GM18867 (cell line): ENCODE measurements at regions not wholly inside any gene's neighbourhood (a gene's known extent, or its start where the extent isn't known, plus 50 kb on each side); places are given as distances from the start of the nearest gene placed in this dataset.
A peak's percentile ranks its signal among the peaks of the same experiment; 100 is the strongest.

Experiments
- ATAC-seq: cut with Tn5 transposase; IDR thresholded peaks from one replicate; pipeline ENCODE4 v1.9.1; 2021; ENCODE audit warnings: mild to moderate bottlenecking, moderate library complexity; ENCODE audit not compliant: unreplicated experiment

GRCh38 chr21:23706431-23706830 is 1900.8 kb downstream of the MRPL39 start:
- no peak for ATAC-seq

DNA sequence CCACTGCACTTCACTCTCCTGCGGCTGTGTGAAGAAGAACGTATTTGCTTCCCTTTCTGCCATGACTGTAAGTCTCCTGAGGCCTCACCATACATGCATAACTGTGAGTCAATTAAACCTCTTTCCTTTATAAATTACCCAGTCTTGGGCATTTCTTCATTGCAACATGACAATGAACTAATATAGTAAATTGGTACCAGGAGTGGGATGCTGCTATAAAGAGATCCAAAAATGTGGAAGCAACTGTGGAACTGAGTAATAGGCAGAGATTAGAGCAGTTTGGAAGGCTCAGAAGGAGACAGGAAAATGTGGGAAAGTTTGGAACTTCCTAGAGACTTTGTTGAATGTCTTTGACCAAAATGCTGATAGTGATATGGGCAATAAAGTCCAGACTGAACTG is 1907.9 kb downstream of the MRPL39 start:
- ATAC-seq = no peak

DNA sequence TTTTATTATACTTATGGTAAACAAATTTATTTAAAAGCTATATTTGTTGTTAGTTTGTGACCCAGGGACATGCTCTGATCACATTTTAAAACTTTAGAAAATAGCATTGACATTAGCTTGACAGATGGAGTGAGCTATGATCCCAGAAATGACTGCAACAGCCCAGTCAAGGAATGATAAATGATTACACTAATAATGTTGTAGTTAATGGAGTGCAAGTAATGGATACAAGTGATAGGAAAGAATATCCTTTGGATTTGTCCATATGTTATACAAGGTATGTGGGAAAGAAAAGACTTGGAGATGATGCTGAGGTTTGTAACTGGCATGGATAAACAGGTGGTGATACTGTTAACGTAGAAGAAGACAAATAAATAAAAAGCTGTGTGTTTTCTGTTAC is 1908.7 kb downstream of the MRPL39 start:
- ATAC-seq = no peak

- peak; percentile 41 for ATAC-seq
Measured at GRCh38 chr21:23695443-23695842, 1911.8 kb downstream of the MRPL39 start.

DNA sequence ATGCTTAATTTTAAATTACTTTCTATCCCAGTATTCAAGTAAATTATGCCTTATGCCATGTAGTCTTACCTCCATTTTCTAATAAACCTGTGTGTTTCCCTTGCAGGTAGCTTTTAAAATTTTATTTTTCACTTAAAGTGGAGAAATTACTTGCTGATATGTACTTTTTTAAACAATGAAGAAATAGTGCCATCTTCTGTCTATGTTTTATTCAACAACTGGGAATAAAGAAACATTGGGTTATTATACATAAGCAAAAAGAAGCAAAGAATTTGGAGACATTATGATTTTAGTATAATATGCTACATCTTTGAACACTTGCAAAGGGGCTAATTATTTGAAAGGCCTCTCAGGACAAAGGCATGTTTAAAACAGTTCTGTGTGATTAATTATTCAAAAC is 1912.9 kb downstream of the MRPL39 start:
- no peak for ATAC-seq

GRCh38 chr21:23690316-23690715 is 1917.0 kb downstream of the MRPL39 start:
- no peak for ATAC-seq

GRCh38 chr21:23686737-23687523 is 1920.4 kb downstream of the MRPL39 start:
- no peak for ATAC-seq

- no peak for ATAC-seq
Measured at GRCh38 chr21:23684431-23684830, 1922.8 kb downstream of the MRPL39 start.

- no peak for ATAC-seq
Measured at GRCh38 chr21:23664193-23664694, 1943.0 kb downstream of the MRPL39 start.

GRCh38 chr21:23660560-23660959 is 1946.7 kb downstream of the MRPL39 start:
- no peak for ATAC-seq

- ATAC-seq = no peak
Measured at GRCh38 chr21:23644768-23645167, 1962.5 kb downstream of the MRPL39 start.

DNA sequence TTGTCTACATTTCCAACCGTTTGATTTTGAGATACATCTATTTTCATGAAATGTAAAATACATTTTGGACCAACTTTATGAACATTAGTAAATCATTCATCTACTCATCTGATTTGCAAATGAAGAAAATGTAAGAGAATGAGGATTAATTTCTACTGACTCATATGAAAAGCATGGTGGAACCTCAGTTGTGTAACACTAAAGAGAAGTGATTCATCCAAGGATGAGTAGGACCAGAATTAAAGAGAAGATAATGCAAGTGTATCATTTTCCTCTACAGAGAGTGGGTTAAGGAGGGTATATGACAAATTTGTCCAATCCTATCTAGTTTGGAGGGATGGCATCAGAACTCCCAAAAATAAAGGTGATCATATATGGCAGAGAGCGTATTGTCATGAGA is 1967.6 kb downstream of the MRPL39 start:
- no peak for ATAC-seq

- ATAC-seq = no peak
Measured at GRCh38 chr21:23638131-23638695, 1969.1 kb downstream of the MRPL39 start.

DNA sequence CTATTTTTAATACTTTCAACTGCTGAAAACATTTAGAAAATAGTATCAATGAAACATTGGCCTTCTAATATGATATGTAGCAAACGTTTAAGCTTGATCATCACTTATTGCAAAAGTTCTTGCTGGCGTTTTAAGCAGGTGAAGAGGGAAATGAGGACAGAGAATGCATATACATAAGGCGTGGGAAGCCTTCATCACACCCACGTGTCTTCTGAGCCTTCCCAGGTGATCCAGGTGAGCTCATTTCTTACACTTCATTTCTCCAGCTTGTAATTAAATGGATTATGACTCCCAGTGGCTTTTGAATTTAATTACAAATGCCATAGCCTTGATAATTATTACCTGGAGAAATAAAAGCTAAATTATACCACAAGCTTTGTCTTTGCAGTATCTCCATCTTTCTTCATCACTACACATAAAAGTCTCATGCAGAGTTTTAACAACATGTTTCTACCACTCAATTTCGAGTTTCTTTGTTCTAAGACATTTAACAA is 1973.8 kb downstream of the MRPL39 start:
- ATAC-seq = no peak

GRCh38 chr21:23624281-23624680 is 1983.0 kb downstream of the MRPL39 start:
- ATAC-seq = no peak

DNA sequence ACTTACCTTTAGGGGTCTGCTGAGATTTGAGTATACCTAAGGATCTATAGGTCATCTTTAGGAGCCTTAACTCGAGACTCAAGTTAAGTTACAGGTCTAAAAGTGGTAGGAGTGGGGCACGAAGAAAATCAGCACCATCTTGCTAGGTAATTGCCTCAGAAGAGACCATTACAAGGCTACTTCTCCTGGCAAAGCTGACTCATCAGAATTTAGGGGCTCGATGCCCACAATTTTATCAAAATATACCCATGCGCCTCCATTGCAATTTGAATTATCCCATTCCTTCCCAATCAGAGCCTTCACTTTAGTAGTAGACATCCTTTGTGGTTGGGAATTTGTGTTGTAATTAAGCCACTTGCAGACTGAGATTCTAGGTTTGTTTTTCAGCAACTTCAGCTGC is 1994.3 kb downstream of the MRPL39 start:
- ATAC-seq = no peak

- ATAC-seq = no peak
Measured at GRCh38 chr21:23612210-23612609, 1995.1 kb downstream of the MRPL39 start.

DNA sequence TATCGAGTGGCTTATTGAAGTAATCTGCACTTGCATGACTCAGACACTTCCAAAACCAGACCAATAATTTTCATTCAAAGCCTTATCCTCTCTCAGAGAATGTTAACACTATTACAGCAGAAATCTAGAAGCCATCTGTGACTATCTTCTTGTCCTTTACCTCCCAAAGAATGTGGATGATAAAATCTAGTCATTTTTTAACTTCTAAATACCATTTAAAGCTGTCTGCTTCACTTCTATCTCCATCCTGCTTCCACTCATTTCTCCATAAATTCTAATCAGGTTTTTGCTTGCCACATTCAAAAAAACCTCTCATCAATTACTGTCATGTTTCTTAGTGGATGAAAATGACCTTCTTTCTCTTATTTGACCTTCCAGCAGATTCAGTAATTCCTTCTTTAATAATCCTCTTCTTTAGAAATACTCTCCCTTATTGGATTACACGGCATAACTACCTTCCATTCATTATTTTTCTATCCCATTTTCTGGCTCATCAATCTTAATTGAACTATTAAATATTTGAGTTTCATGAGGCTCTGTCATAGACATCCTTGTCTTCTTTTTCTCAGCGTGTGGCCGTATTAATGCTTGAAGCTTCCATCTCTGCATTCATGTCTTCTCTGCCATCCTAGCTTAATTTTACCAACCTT is 1999.4 kb downstream of the MRPL39 start:
- no peak for ATAC-seq

- ATAC-seq = no peak
Measured at GRCh38 chr21:23601549-23601948, 2005.7 kb downstream of the MRPL39 start.

GRCh38 chr21:23593582-23593981 is 2013.7 kb downstream of the MRPL39 start:
- no peak for ATAC-seq

DNA sequence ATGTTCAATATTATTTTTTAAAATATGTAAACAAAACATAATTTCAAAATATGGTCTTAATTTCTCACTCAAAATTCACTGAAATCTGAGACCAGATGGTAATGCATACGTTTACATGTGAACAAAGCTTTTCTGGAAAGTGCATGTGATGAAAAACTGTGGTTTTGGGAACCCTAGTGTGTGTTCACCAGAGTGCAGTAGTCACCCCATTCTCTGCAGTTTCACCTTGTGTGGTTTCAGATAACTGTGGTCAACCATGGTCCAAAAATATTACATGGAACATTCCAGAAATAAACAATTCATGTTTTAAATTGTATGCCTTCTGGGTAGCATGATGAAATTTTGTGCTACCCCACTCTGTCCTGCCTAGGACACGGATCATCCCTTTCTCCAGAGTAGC is 2021.9 kb downstream of the MRPL39 start:
- ATAC-seq = no peak

DNA sequence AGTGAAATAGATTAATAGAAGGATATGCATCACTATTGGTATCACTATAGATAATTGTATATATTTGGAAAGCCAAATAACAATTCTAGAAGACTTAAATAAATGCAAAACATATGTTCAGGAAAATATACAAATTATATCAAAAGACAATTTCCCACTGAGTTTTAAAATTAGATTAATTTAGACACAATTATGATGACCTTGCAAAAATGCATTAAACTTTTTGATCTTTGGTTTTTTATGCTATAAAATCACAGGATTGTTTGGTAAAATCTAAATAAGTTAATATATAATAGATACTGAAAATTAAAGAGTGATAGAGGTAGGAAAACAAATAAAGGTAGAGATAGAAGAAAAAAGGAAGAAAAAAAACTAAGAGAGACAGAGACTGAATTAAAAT is 2027.7 kb downstream of the MRPL39 start:
- no peak for ATAC-seq
